ENCODE measurements at regions not wholly inside any gene's neighbourhood (a gene's known extent, or its start where the extent isn't known, plus 50 kb on each side); places are given as distances from the start of the nearest gene placed in this dataset.

DNA sequence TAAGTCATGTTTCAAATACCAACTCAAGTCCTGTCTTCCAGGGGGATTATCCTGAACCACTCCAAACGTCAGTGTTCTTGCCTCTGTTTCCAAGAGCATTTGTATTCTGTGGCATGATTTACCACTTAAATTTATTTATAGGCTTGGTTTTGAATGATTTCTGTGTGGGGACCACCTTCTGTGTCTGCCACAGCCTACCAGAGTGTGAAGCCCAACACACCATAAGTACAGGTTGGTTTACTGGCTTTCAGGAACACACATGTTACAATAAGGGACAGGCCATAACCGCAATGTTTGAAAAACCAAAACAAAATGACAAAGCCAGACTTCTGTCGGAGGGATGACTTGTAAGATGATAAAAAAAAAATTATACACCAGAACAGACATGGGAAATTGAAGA is 56.5 kb upstream of the MAP3K7 start:
- TF ChIP-seq HDAC2 (IDR thresholded peaks at IDR 0.05; ENCODE audit: borderline replicate concordance in 1 of 2, low read depth in 2 of 2, low read length in 2 of 2) = no peak
- TF ChIP-seq EZH2 (IDR thresholded peaks at IDR 0.05; ENCODE audit: low read depth, low read length, severe bottlenecking) = no peak
- TF ChIP-seq, protein P1, sequence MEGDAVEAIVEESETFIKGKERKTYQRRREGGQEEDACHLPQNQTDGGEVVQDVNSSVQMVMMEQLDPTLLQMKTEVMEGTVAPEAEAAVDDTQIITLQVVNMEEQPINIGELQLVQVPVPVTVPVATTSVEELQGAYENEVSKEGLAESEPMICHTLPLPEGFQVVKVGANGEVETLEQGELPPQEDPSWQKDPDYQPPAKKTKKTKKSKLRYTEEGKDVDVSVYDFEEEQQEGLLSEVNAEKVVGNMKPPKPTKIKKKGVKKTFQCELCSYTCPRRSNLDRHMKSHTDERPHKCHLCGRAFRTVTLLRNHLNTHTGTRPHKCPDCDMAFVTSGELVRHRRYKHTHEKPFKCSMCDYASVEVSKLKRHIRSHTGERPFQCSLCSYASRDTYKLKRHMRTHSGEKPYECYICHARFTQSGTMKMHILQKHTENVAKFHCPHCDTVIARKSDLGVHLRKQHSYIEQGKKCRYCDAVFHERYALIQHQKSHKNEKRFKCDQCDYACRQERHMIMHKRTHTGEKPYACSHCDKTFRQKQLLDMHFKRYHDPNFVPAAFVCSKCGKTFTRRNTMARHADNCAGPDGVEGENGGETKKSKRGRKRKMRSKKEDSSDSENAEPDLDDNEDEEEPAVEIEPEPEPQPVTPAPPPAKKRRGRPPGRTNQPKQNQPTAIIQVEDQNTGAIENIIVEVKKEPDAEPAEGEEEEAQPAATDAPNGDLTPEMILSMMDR (IDR thresholded peaks at IDR 0.05; ENCODE audit: control extremely low read depth in 1 of 3, insufficient read depth in 1 of 3, low read depth in 1 of 3, low read length in 3 of 3) = no peak
- no peak for TF ChIP-seq TEAD4 (IDR thresholded peaks at IDR 0.05; ENCODE audit: low read depth, low read length)
- no peak for TF ChIP-seq POLR2AphosphoS5 (IDR thresholded peaks at IDR 0.05; ENCODE audit: low read depth, low read length)

Measured in H1 (cell line).